BE2C (cell line): ENCODE measurements at regions not wholly inside any gene's neighbourhood (a gene's known extent, or its start where the extent isn't known, plus 50 kb on each side); places are given as distances from the start of the nearest gene placed in this dataset.

Experiments used
- DNase-seq: peaks from one replicate; pipeline ENCODE4 v3.0.0-alpha.2; 2020
- H3K27me3 ChIP-seq: fragments of 250-450 bp; sonication (Bioruptor Pico); 2 replicates; pipeline ENCODE4 v1.5.1; 2020; ENCODE audit warnings: mild to moderate bottlenecking
- H3K36me3 ChIP-seq: fragments of 250-450 bp; sonication (Bioruptor Pico); 2 replicates; pipeline ENCODE4 v1.5.1; 2020; ENCODE audit warnings: mild to moderate bottlenecking
- H3K4me1 ChIP-seq: fragments of 250-450 bp; sonication (Bioruptor Pico); 2 replicates; pipeline ENCODE4 v1.5.1; 2020
- H3K4me3 ChIP-seq: 2 replicates; pipeline ENCODE4 v1.5.1; 2011; ENCODE audit warnings: low read depth, low read length
- H3K9me3 ChIP-seq: fragments of 250-450 bp; sonication (Bioruptor Pico); 2 replicates; pipeline ENCODE4 v1.5.1; 2020
- TF ChIP-seq, protein P1 (sequence below): IDR thresholded peaks from 2 replicates; pipeline ENCODE4 v1.5.1; 2012; ENCODE audit warnings: mild to moderate bottlenecking, low read depth, low read length

DNA sequence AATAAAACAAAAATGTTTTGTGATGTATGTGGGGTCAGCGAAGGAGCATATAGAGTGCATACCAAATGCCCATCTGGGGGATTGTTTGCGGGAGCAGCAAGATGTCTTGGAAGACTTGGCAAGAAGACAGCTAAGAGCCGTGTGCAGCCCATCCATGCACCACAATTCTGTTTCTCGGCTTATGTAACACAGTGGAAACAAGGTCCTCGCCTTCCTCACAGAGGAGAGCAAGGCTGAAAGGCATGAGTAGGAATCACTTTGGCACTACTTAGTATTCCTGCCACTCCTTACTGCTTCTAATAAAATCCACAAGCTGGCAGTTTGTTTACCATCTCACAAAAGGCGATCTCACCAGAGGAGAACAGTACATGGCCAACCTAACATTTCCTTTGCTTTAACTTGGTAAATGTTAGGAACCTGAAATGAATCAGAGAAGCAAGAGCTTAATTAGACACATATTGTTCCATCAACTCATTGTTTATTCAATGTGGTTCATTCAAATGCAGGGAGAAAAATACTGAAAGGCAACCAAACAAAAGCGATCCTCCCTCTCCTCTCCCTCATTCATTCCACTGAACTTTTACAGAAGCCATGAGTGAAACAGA, 648.1 kb downstream of the ACTL7B start:
- TF ChIP-seq, protein P1, sequence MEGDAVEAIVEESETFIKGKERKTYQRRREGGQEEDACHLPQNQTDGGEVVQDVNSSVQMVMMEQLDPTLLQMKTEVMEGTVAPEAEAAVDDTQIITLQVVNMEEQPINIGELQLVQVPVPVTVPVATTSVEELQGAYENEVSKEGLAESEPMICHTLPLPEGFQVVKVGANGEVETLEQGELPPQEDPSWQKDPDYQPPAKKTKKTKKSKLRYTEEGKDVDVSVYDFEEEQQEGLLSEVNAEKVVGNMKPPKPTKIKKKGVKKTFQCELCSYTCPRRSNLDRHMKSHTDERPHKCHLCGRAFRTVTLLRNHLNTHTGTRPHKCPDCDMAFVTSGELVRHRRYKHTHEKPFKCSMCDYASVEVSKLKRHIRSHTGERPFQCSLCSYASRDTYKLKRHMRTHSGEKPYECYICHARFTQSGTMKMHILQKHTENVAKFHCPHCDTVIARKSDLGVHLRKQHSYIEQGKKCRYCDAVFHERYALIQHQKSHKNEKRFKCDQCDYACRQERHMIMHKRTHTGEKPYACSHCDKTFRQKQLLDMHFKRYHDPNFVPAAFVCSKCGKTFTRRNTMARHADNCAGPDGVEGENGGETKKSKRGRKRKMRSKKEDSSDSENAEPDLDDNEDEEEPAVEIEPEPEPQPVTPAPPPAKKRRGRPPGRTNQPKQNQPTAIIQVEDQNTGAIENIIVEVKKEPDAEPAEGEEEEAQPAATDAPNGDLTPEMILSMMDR = no peak
- no peak overlapping the region for H3K4me3 ChIP-seq

DNA sequence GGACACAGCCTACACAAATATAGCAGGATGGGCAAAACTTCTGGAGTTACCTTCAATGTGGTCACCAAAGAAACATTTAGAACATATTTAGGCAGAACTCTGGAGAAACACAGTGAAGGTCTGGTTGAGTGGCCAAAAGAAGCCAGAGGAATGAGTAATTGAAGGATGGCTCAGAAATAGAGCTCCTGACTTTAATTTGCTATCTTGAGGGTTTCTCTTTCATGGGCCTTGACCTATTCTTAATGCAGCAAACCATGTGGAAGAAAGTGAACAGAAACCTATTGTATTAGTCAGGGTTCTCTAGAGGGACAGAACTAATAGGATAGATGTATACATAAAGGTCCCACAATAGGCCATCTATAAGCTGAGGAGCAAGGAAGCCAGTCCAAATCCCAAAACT, 650.5 kb downstream of the ACTL7B start:
- DNase-seq = no peak
- no peaks in the 10 kb centered on the region for H3K4me1 ChIP-seq
- H3K4me3 ChIP-seq = no peak overlapping the region
- H3K36me3 ChIP-seq = no peaks in the 10 kb centered on the region
- H3K27me3 ChIP-seq = no peaks in the 10 kb centered on the region
- TF ChIP-seq, protein P1 = no peak
- H3K9me3 ChIP-seq = no peaks in the 10 kb centered on the region

More for the DNA sequence above, 648.1 kb downstream of the ACTL7B start:
- DNase-seq = no peak
- no peaks in the 10 kb centered on the region for H3K36me3 ChIP-seq
- no peaks in the 10 kb centered on the region for H3K4me1 ChIP-seq
- no peaks in the 10 kb centered on the region for H3K9me3 ChIP-seq
- no peaks in the 10 kb centered on the region for H3K27me3 ChIP-seq

DNA sequence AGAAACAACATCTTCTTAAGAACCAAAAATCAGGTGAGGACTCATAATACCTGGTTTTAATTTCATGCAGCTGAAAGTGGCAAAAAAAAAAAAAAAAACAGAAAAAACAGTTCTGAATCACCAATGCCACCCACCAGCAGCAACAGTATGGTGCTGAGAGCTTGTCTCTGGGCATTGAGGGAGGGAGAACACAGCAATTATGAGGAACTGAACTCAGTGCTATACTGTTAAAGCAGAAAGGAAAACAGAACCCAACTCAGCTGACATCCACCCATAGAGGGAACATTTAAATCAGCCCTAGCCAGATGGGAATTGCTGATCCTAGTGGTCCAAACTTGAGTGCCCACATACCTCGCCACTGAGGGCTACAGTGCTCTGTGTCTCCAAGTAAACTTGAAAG, 657.9 kb downstream of the ACTL7B start:
- Histone ChIP-seq H3K4me3 (no peak overlapping the region), H3K27me3 (no peaks in the 10 kb centered on the region), H3K36me3 (no peaks in the 10 kb centered on the region), H3K4me1 (no peaks in the 10 kb centered on the region), H3K9me3 (peaks cover 12% of the 10 kb centered on the region)
- DNase-seq = no peak
- TF ChIP-seq, protein P1 = no peak

DNA sequence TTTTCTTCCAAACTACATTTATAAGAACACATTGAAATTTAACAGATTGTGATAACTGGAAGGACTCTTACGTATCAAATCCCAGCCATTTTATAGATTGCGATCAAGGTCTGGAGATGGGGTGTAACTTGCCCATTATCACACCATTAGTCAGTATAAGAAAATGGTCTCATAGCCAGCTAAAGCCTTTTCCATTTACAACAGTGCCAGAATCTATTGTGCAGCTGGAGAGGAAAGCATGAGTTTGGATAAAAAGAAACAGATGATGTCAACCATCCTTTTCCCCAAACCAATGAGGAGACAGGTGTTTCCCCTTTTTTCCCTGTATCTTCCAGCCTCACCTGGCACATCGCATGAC, 658.8 kb downstream of the ACTL7B start:
- no peaks in the 10 kb centered on the region for H3K36me3 ChIP-seq
- H3K4me3 ChIP-seq = no peak overlapping the region
- DNase-seq = no peak
- H3K4me1 ChIP-seq = no peaks in the 10 kb centered on the region
- H3K27me3 ChIP-seq = no peaks in the 10 kb centered on the region
- H3K9me3 ChIP-seq = peaks cover 12% of the 10 kb centered on the region
- TF ChIP-seq, protein P1 = no peak

DNA sequence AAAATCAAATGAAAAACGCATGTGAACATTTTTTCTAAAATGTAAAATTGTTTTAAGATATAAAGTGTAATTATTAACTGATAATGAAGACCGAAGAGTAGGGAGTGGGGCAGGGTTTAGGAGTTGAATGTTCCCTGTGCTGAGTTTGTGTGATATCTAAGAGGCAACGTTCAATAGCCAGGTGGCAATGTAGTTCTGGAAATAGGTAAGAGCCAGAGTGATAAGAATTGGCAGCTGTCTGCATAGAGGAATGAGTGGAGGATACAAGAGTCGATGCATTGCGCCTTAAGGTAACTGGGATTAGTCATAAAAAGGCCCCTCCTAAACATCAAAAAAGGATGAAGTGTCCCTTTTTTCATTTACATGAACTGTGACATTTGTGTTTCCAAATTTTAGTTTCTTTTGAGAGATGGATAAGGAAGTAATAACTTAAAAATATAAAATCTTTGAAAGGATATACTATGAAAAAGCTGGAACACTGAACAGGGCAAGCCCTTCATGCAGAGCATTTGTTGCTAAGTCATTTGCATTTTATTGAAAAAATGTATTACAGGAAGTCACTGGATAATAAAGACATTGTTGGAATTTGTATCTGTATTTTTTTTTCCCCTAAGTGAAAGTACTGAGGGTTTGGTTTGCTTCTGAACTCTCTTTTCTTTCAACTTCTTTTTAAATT, 659.3 kb downstream of the ACTL7B start:
- Histone ChIP-seq H3K9me3 (peaks cover 12% of the 10 kb centered on the region), H3K4me1 (no peaks in the 10 kb centered on the region), H3K4me3 (no peak overlapping the region), H3K36me3 (no peaks in the 10 kb centered on the region), H3K27me3 (no peaks in the 10 kb centered on the region)
- TF ChIP-seq, protein P1 = no peak
- DNase-seq = no peak

DNA sequence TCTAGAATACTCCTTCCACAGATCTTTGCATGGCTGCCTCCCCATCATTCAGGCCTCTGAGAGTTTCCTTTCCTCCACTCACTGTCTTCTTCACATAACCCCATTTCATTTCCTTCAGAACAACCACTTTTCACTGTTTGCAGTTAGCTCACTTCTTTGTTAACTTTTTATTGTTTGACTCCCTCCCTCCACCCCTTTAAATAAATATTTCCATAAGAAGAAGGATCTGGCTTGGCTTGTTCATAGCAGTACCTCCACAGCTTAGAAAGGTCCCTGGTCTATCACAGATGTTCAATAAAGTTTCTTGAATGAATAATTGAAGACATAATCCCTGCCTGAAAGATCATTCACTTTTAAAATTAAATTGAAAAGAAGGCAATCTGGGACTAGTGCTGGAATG, 661.6 kb downstream of the ACTL7B start:
- peaks cover 4% of the 10 kb centered on the region for H3K4me1 ChIP-seq
- no peaks in the 10 kb centered on the region for H3K27me3 ChIP-seq
- DNase-seq = no peak
- no peak overlapping the region for H3K4me3 ChIP-seq
- TF ChIP-seq, protein P1 = no peak
- H3K9me3 ChIP-seq = peaks cover 7% of the 10 kb centered on the region
- no peaks in the 10 kb centered on the region for H3K36me3 ChIP-seq
